WTC11 (cell line): ENCODE measurements at regions not wholly inside any gene's neighbourhood (a gene's known extent, or its start where the extent isn't known, plus 50 kb on each side); places are given as distances from the start of the nearest gene placed in this dataset.

Experiments used
- ATAC-seq: fragments of 200-7000 bp; cut with Tn5 transposase; 2 replicates; pipeline ENCODE4 v1.10.0; 2021; ENCODE audit warnings: mild to moderate bottlenecking, moderate library complexity
- CTCF ChIA-PET: fragments of 300-600 bp; sonication (Branson Sonifier 250); formaldehyde crosslinking; loops from one replicate; lab custom pipeline; 2021; ENCODE audit warnings: antibody characterized with exemption; lab: Charles Lee
- POLR2A ChIA-PET: fragments of 350-600 bp; sonication (Branson Sonifier 250); formaldehyde crosslinking; loops from one replicate; lab custom pipeline; 2021; ENCODE audit warnings: antibody characterized with exemption; lab: Charles Lee
- DNase-seq: peaks from one replicate; pipeline ENCODE4 v3.0.0; 2021; ENCODE audit warnings: low spot score
- H3K27ac Mint-ChIP-seq: 2 replicates; pipeline ENCODE4 v1.8.0; 2021; ENCODE audit warnings: mixed read lengths
- H3K27me3 Mint-ChIP-seq: 2 replicates; pipeline ENCODE4 v1.8.0; 2021; ENCODE audit warnings: low read depth, mild to moderate bottlenecking, moderate library complexity, mixed read lengths
- H3K36me3 Mint-ChIP-seq: 2 replicates; pipeline ENCODE4 v1.8.0; 2021; ENCODE audit warnings: mixed read lengths
- H3K4me1 Mint-ChIP-seq: 2 replicates; pipeline ENCODE4 v1.8.0; 2022; ENCODE audit warnings: mixed read lengths
- H3K4me3 Mint-ChIP-seq: 2 replicates; pipeline ENCODE4 v1.8.0; 2021; ENCODE audit warnings: mild to moderate bottlenecking, moderate library complexity, mixed read lengths
- H3K9me3 Mint-ChIP-seq: 2 replicates; pipeline ENCODE4 v1.8.0; 2021; ENCODE audit warnings: mixed read lengths
- E2F1 ChIP-seq: sonication (generic); formaldehyde crosslinking; IDR thresholded peaks from 2 replicates; pipeline ENCODE4 v1.8.0; 2022; ENCODE audit warnings: mild to moderate bottlenecking, missing genetic modification reagents
- E2F4 ChIP-seq: sonication (generic); formaldehyde crosslinking; IDR thresholded peaks from 2 replicates; pipeline ENCODE4 v1.8.1; 2022; ENCODE audit warnings: low read depth, mild to moderate bottlenecking, moderate library complexity, missing genetic modification reagents, borderline replicate concordance
- ELF4 ChIP-seq: sonication (generic); formaldehyde crosslinking; IDR thresholded peaks from 2 replicates; pipeline ENCODE4 v1.8.1; 2022; ENCODE audit warnings: low read depth, mild to moderate bottlenecking, moderate library complexity, missing genetic modification reagents
- HMGXB4 ChIP-seq: sonication (generic); formaldehyde crosslinking; IDR thresholded peaks from 2 replicates; pipeline ENCODE4 v1.8.1; 2023; ENCODE audit warnings: mild to moderate bottlenecking, moderate library complexity, missing genetic modification reagents
- MLX ChIP-seq: sonication (generic); formaldehyde crosslinking; IDR thresholded peaks from 2 replicates; pipeline ENCODE4 v1.8.1; 2023; ENCODE audit warnings: mild to moderate bottlenecking, missing genetic modification reagents, moderate library complexity
- PRRX2 ChIP-seq: fragments of 250-450 bp; sonication (Bioruptor Pico); IDR thresholded peaks from 2 replicates; pipeline ENCODE4 v1.8.0; 2021; ENCODE audit warnings: mild to moderate bottlenecking
- SMAD3 ChIP-seq: sonication (generic); formaldehyde crosslinking; IDR thresholded peaks from 2 replicates; pipeline ENCODE4 v1.8.0; 2022; ENCODE audit warnings: missing genetic modification reagents, mild to moderate bottlenecking, borderline replicate concordance
- TP53 ChIP-seq: sonication (generic); formaldehyde crosslinking; IDR thresholded peaks from 2 replicates; pipeline ENCODE4 v1.8.1; 2023; ENCODE audit warnings: mild to moderate bottlenecking, missing genetic modification reagents
- ZBTB43 ChIP-seq: sonication (generic); formaldehyde crosslinking; IDR thresholded peaks from 2 replicates; pipeline ENCODE4 v1.8.1; 2023; ENCODE audit warnings: mild to moderate bottlenecking, missing genetic modification reagents
- ZNF232 ChIP-seq: sonication (generic); formaldehyde crosslinking; IDR thresholded peaks from 2 replicates; pipeline ENCODE4 v1.8.0; 2022; ENCODE audit warnings: mild to moderate bottlenecking, missing genetic modification reagents
- ZNF425 ChIP-seq: fragments of 250-450 bp; sonication (Bioruptor Pico); conservative IDR thresholded peaks from 2 replicates; pipeline ENCODE4 v1.9.0; 2021; ENCODE audit warnings: mild to moderate bottlenecking
- ZNF532 ChIP-seq: fragments of 250-450 bp; sonication (Bioruptor Pico); IDR thresholded peaks from 2 replicates; pipeline ENCODE4 v1.9.0; 2021; ENCODE audit warnings: mild to moderate bottlenecking, borderline replicate concordance

- Mint-ChIP-seq H3K27ac (no peak overlapping the region), H3K4me3 (no peak overlapping the region), H3K36me3 (peaks cover 12% of the 10 kb centered on the region), H3K27me3 (no peaks in the 10 kb centered on the region), H3K4me1 (peaks cover 7% of the 10 kb centered on the region), H3K9me3 (peaks cover 46% of the 10 kb centered on the region)
- ATAC-seq (no peak), DNase-seq (no peak)
- ChIA-PET POLR2A (no interaction called here), CTCF (no interaction called here)
- TF ChIP-seq ZBTB43 (no peak), MLX (no peak)
Observed at GRCh38 chr14:80108430-80108829, 102.9 kb downstream of the DIO2 start.

- no peaks in the 10 kb centered on the region for H3K27me3 Mint-ChIP-seq
- no peak overlapping the region for H3K27ac Mint-ChIP-seq
- peaks cover 9% of the 10 kb centered on the region for H3K36me3 Mint-ChIP-seq
- H3K4me3 Mint-ChIP-seq, result no peak overlapping the region
- H3K9me3 Mint-ChIP-seq, result peaks cover 32% of the 10 kb centered on the region
- no peak for TF ChIP-seq SMAD3 (CRISPR knock-in tag)
- no peak for TF ChIP-seq MLX
- TF ChIP-seq PRRX2 (CRISPR knock-in tag), result no peak
- TF ChIP-seq E2F1 (CRISPR knock-in tag), result no peak
- TF ChIP-seq ELF4, result no peak
- TF ChIP-seq HMGXB4 (CRISPR knock-in tag), result no peak
- no peak for TF ChIP-seq ZNF425 (CRISPR knock-in tag)
- no peak for TF ChIP-seq E2F4 (CRISPR knock-in tag)
- no peak for TF ChIP-seq ZNF232 (CRISPR knock-in tag)
- no peak for TF ChIP-seq TP53 (CRISPR knock-in tag)
- no peak for TF ChIP-seq ZNF532 (CRISPR knock-in tag)
- peaks cover 2% of the 10 kb centered on the region; the same call in 1 of the 2 replicates for H3K4me1 Mint-ChIP-seq
- ChIA-PET CTCF (no interaction called here), POLR2A (no interaction called here)
- DNase-seq, result no peak
- no peak for ATAC-seq
Observed at GRCh38 chr14:80105488-80105994, 105.8 kb downstream of the DIO2 start.
